GM21447 (cell line): ENCODE measurements at regions not wholly inside any gene's neighbourhood (a gene's known extent, or its start where the extent isn't known, plus 50 kb on each side); places are given as distances from the start of the nearest gene placed in this dataset.

ENCODE experiments used
- ATAC-seq: cut with Tn5 transposase; IDR thresholded peaks from one replicate; pipeline ENCODE4 v1.9.1; 2021; ENCODE audit not compliant: unreplicated experiment

GRCh38 chr5:53211799-53212198 lies 102.2 kb upstream of the MOCS2 start:
- peak; percentile 55 for ATAC-seq

GRCh38 chr5:53219174-53219573 lies 109.6 kb upstream of the MOCS2 start:
- no peak for ATAC-seq

GRCh38 chr5:53219610-53220009 lies 110.1 kb upstream of the MOCS2 start:
- no peak for ATAC-seq

GRCh38 chr5:53233645-53234405 lies 124.3 kb upstream of the MOCS2 start:
- no peak for ATAC-seq

- ATAC-seq = no peak
These were observed 127.1 kb upstream of the MOCS2 start for GRCh38 chr5:53236683-53237082.

- no peak for ATAC-seq
These were observed 128.3 kb upstream of the MOCS2 start for GRCh38 chr5:53237876-53238275.

GRCh38 chr5:53239301-53239990 lies 129.9 kb upstream of the MOCS2 start:
- ATAC-seq = no peak

GRCh38 chr5:53240661-53241060 lies 131.1 kb upstream of the MOCS2 start:
- ATAC-seq = no peak

GRCh38 chr5:53241572-53241971 lies 132.0 kb upstream of the MOCS2 start:
- no peak for ATAC-seq

- no peak for ATAC-seq
These were observed 133.8 kb upstream of the MOCS2 start for GRCh38 chr5:53243403-53243802.

GRCh38 chr5:53246042-53246836 lies 136.7 kb upstream of the MOCS2 start:
- no peak for ATAC-seq

GRCh38 chr5:53249529-53250200 lies 140.1 kb upstream of the MOCS2 start:
- no peak for ATAC-seq

GRCh38 chr5:53250201-53250550 lies 140.6 kb upstream of the MOCS2 start:
- no peak for ATAC-seq

GRCh38 chr5:53253421-53253871 lies 143.9 kb upstream of the MOCS2 start:
- ATAC-seq = no peak

GRCh38 chr5:53256746-53257145 lies 147.2 kb upstream of the MOCS2 start:
- ATAC-seq = no peak

- no peak for ATAC-seq
These were observed 148.3 kb upstream of the MOCS2 start for GRCh38 chr5:53257806-53258373.

GRCh38 chr5:53259176-53259575 lies 149.6 kb upstream of the MOCS2 start:
- no peak for ATAC-seq

- no peak for ATAC-seq
These were observed 150.9 kb upstream of the MOCS2 start for GRCh38 chr5:53260446-53260845.

GRCh38 chr5:53261245-53261644 lies 151.7 kb upstream of the MOCS2 start:
- ATAC-seq = no peak

GRCh38 chr5:53262348-53262970 lies 152.9 kb upstream of the MOCS2 start:
- no peak for ATAC-seq
